SK-N-SH (cell line): ENCODE measurements at regions not wholly inside any gene's neighbourhood (a gene's known extent, or its start where the extent isn't known, plus 50 kb on each side); places are given as distances from the start of the nearest gene placed in this dataset.

ENCODE experiments used
- CTCF ChIA-PET: fragments of 300-600, 350-600 bp; formaldehyde crosslinking; extraction: SDS; loops from one replicate; lab custom pipeline; 2021; lab: Yijun Ruan, JAX
- POLR2A ChIA-PET: fragments of 350-600 bp; sonication (Branson Sonifier 250); formaldehyde crosslinking; extraction: SDS; loops from one replicate; lab custom pipeline; 2020; ENCODE audit warnings: antibody characterized with exemption, inconsistent platforms; lab: Yijun Ruan, JAX
- DNase-seq: peaks from one replicate; pipeline ENCODE4 v3.0.0; 2012
- H2AFZ ChIP-seq: fragments of 200-600 bp; sonication (generic); 2 replicates; pipeline ENCODE4 v1.8.1; 2016; ENCODE audit warnings: antibody characterized with exemption, mild to moderate bottlenecking, low read depth
- H3F3A ChIP-seq: fragments of 200-600 bp; sonication (generic); replicated peaks from 2 replicates; pipeline ENCODE3; 2016; ENCODE audit warnings: antibody characterized with exemption, mild to moderate bottlenecking; ENCODE audit not compliant: insufficient read depth
- H3K27ac ChIP-seq, 2 experiments: fragments of 200-500 bp in 1 of 2; fragments of 200-600 bp in 1 of 2; sonication (Bioruptor generic) in 1 of 2; sonication (generic), shearing (Covaris generic) in 1 of 2; 2 replicates each; pipeline versions ENCODE4 v1.5.1 to v1.6.1; 2014 to 2016; ENCODE audit warnings: low read depth in 2 of 2, inconsistent platforms in 1 of 2, low read length in 1 of 2, mild to moderate bottlenecking in 1 of 2, mixed read lengths in 1 of 2
- H3K27me3 ChIP-seq: fragments of 200-600 bp; sonication (generic), shearing (Covaris generic); 2 replicates; pipeline ENCODE4 v1.6.1; 2016; ENCODE audit warnings: mixed run types; ENCODE audit not compliant: insufficient read depth
- H3K36me3 ChIP-seq, 2 experiments: fragments of 200-500 bp in 1 of 2; fragments of 200-600 bp in 1 of 2; sonication (Bioruptor generic) in 1 of 2; sonication (generic) in 1 of 2; replicated peaks in 1 of 2; 2 replicates each; pipeline versions ENCODE3 to v1.5.1; 2014 to 2016; ENCODE audit warnings: low read length in 1 of 2, mild to moderate bottlenecking in 1 of 2; ENCODE audit not compliant: insufficient read depth in 2 of 2, control insufficient read depth in 1 of 2
- H3K4me1 ChIP-seq, 2 experiments: fragments of 200-500 bp in 1 of 2; fragments of 200-600 bp in 1 of 2; sonication (Bioruptor generic) in 1 of 2; sonication (generic), shearing (Covaris generic) in 1 of 2; 2 replicates each; pipeline versions ENCODE4 v1.5.1 to v1.6.1; 2014 to 2016; ENCODE audit warnings: low read depth in 1 of 2, low read length in 1 of 2, mixed run types in 1 of 2; ENCODE audit not compliant: insufficient read depth in 2 of 2, control insufficient read depth in 1 of 2
- H3K4me2 ChIP-seq: fragments of 200-600 bp; sonication (generic), shearing (Covaris generic); 2 replicates; pipeline ENCODE4 v1.6.1; 2017; ENCODE audit warnings: mixed run types
- H3K4me3 ChIP-seq, 2 experiments: fragments of 200-500 bp in 1 of 2; fragments of 200-600 bp in 1 of 2; sonication (Bioruptor generic) in 1 of 2; sonication (generic), shearing (Covaris generic) in 1 of 2; 2 replicates each; pipeline versions ENCODE4 v1.5.1 to v1.8.1; 2014 to 2016; ENCODE audit warnings: low read depth in 2 of 2, inconsistent platforms in 1 of 2, low read length in 1 of 2, mild to moderate bottlenecking in 1 of 2, mixed read lengths in 1 of 2, moderate library complexity in 1 of 2
- H3K79me2 ChIP-seq: fragments of 200-600 bp; sonication (generic); 2 replicates; pipeline ENCODE4 v1.8.1; 2017; ENCODE audit warnings: mild to moderate bottlenecking; ENCODE audit not compliant: insufficient read depth
- H3K9ac ChIP-seq: fragments of 200-600 bp; sonication (generic); 2 replicates; pipeline ENCODE4 v1.6.1; 2017; ENCODE audit warnings: mixed run types
- H3K9me2 ChIP-seq: fragments of 200-600 bp; sonication (generic); 2 replicates; pipeline ENCODE4 v1.6.1; 2017; ENCODE audit warnings: mixed run types
- H3K9me3 ChIP-seq: fragments of 200-600 bp; sonication (generic); 2 replicates; pipeline ENCODE4 v1.6.1; 2017; ENCODE audit warnings: mixed run types, mild to moderate bottlenecking, moderate library complexity
- H4K20me1 ChIP-seq: fragments of 200-600 bp; sonication (generic); 2 replicates; pipeline ENCODE4 v1.6.1; 2017; ENCODE audit warnings: mild to moderate bottlenecking, mixed run types; ENCODE audit not compliant: insufficient read depth
- CHD2 ChIP-seq: fragments of 150-350 bp; IDR thresholded peaks from 2 replicates; pipeline ENCODE4 v1.6.1; 2018; ENCODE audit warnings: low read length; ENCODE audit not compliant: partially characterized antibody
- ELF1 ChIP-seq: IDR thresholded peaks from 2 replicates; pipeline ENCODE4 v1.4.0; 2012
- EZH2phosphoT487 ChIP-seq: fragments of 200-600 bp; sonication (generic); IDR thresholded peaks from 2 replicates; pipeline ENCODE4 v1.6.1; 2017; ENCODE audit warnings: low read depth, mixed run types, mild to moderate bottlenecking, antibody characterized with exemption, moderate library complexity, borderline replicate concordance
- GABPA ChIP-seq: IDR thresholded peaks from 2 replicates; pipeline ENCODE4 v1.4.0; 2012; ENCODE audit warnings: low read depth, mild to moderate bottlenecking
- JUND ChIP-seq: IDR thresholded peaks from 2 replicates; pipeline ENCODE4 v1.4.0; 2012
- MEF2A ChIP-seq: IDR thresholded peaks from 2 replicates; pipeline ENCODE4 v1.4.0; 2012; ENCODE audit warnings: low read depth, borderline replicate concordance
- MXI1 ChIP-seq: IDR thresholded peaks from 2 replicates; pipeline ENCODE4 v1.6.1; 2012; ENCODE audit warnings: mild to moderate bottlenecking, low read depth, low read length, improper control_type of control experiment
- RCOR1 ChIP-seq: fragments of 150-350 bp; IDR thresholded peaks from 2 replicates; pipeline ENCODE4 v1.6.1; 2017; ENCODE audit warnings: antibody characterized with exemption, low read length
- TAF1 ChIP-seq: IDR thresholded peaks from 2 replicates; pipeline ENCODE4 v1.6.1; 2012; ENCODE audit warnings: low read depth, mild to moderate bottlenecking, low read length, moderate library complexity, borderline replicate concordance
- WGBS: methylation state at CpG from one replicate; pipeline ENCODE4 v1.1.6; 2017; ENCODE audit warnings: low lambda C conversion rate; 5-methylcytosine and 5-hydroxymethylcytosine counted together
- TF ChIP-seq, protein P1 (sequence below): IDR thresholded peaks from 2 replicates; pipeline ENCODE4 v1.6.1; 2012; ENCODE audit warnings: mild to moderate bottlenecking, low read depth, low read length, moderate library complexity
- TF ChIP-seq, protein P2 (sequence below): fragments of 150-350 bp; IDR thresholded peaks from 2 replicates; pipeline ENCODE4 v1.6.1; 2016; ENCODE audit warnings: mild to moderate bottlenecking, low read depth, low read length
- TF ChIP-seq, protein P3 (sequence below): fragments of 200-600 bp; sonication (generic); IDR thresholded peaks from 2 replicates; pipeline ENCODE4 v1.6.1; 2017; ENCODE audit warnings: antibody characterized with exemption, mild to moderate bottlenecking, moderate library complexity
- TF ChIP-seq, protein P4 (sequence below): IDR thresholded peaks from 2 replicates; pipeline ENCODE4 v1.4.0; 2012; ENCODE audit warnings: low read depth, borderline replicate concordance

DNA sequence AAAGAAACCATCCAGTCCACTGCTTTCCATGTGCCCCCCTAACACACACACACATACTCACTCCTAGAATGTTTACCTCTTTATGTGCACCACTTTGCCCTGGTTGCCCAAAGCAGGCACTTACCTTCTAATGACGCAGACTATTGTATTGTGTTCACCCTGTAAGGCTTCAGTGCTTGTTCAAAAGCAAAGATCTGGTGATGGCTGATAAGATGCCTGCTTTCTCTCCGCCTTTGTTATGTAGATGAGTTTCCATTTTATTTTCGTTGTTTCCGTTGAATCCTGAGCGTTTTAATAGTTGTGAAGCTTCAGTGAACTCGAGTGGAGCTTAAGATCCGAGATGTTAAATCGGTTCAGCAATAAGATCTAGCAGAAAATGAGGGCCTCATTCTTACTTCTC lies 452.7 kb downstream of the TMEM114 start:
- Histone ChIP-seq H3K9me2 (no peaks in the 10 kb centered on the region), H3K36me3 (no peaks in the 10 kb centered on the region), H3K9me3 (no peaks in the 10 kb centered on the region), H3K4me2 (no peak overlapping the region), H4K20me1 (no peaks in the 10 kb centered on the region), H3F3A (no peaks in the 10 kb centered on the region), H3K9ac (no peak overlapping the region), H3K4me3 (no peak overlapping the region), H3K79me2 (no peaks in the 10 kb centered on the region), H3K4me1 (no peaks in the 10 kb centered on the region), H3K27me3 (no peaks in the 10 kb centered on the region), H2AFZ (no peak overlapping the region), H3K27ac (no peak overlapping the region)
- WGBS, result 14% methylated on average over 8 of the region's 8 CpGs
- TF ChIP-seq, protein P1, sequence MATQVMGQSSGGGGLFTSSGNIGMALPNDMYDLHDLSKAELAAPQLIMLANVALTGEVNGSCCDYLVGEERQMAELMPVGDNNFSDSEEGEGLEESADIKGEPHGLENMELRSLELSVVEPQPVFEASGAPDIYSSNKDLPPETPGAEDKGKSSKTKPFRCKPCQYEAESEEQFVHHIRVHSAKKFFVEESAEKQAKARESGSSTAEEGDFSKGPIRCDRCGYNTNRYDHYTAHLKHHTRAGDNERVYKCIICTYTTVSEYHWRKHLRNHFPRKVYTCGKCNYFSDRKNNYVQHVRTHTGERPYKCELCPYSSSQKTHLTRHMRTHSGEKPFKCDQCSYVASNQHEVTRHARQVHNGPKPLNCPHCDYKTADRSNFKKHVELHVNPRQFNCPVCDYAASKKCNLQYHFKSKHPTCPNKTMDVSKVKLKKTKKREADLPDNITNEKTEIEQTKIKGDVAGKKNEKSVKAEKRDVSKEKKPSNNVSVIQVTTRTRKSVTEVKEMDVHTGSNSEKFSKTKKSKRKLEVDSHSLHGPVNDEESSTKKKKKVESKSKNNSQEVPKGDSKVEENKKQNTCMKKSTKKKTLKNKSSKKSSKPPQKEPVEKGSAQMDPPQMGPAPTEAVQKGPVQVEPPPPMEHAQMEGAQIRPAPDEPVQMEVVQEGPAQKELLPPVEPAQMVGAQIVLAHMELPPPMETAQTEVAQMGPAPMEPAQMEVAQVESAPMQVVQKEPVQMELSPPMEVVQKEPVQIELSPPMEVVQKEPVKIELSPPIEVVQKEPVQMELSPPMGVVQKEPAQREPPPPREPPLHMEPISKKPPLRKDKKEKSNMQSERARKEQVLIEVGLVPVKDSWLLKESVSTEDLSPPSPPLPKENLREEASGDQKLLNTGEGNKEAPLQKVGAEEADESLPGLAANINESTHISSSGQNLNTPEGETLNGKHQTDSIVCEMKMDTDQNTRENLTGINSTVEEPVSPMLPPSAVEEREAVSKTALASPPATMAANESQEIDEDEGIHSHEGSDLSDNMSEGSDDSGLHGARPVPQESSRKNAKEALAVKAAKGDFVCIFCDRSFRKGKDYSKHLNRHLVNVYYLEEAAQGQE, result no peak
- TF ChIP-seq MXI1, result no peak
- ChIA-PET POLR2A (no interaction called here), CTCF (interaction anchor here (0.9 kb wide), 1 partner anchor 12 kb away, joined by 3 read pairs; no protein-coding TSS in a partner anchor)
- DNase-seq, result no peak

DNA sequence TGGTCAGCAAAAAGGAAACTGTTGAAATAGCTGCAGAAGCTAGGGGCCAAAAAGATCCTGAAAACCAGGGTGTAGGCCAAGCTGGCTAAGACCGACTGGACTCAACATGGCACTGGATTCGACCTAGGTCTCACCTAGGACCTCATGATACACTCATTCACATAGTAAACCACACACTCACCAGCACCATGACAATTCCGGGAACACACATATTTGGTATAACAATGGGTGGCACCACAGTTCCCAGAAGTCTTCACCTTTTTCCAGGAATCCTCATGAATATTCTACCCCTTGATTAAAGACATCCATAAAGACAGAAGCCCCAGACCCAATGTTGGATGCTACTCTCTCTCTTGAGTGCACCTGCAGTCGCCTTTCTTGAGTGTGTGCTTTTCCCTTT lies 460.1 kb downstream of the TMEM114 start:
- 2% methylated on average over 4 of the region's 4 CpGs for WGBS
- CTCF ChIA-PET, result interaction anchor here (1.6 kb wide), 1 partner anchor 24 kb away, joined by 3 read pairs; no protein-coding TSS in a partner anchor

More for the DNA sequence above, 460.1 kb downstream of the TMEM114 start:
- no peak overlapping the region for H2AFZ ChIP-seq
- no peak overlapping the region for H3K4me3 ChIP-seq
- no peaks in the 10 kb centered on the region for H3K9me2 ChIP-seq
- H3F3A ChIP-seq, result no peaks in the 10 kb centered on the region
- no peak overlapping the region for H3K27ac ChIP-seq
- H3K36me3 ChIP-seq, result no peaks in the 10 kb centered on the region
- H3K4me2 ChIP-seq, result no peak overlapping the region
- H3K79me2 ChIP-seq, result no peaks in the 10 kb centered on the region
- no peaks in the 10 kb centered on the region for H3K27me3 ChIP-seq
- no peaks in the 10 kb centered on the region for H3K4me1 ChIP-seq
- no peak for DNase-seq
- POLR2A ChIA-PET, result no interaction called here
- TF ChIP-seq, protein P2, sequence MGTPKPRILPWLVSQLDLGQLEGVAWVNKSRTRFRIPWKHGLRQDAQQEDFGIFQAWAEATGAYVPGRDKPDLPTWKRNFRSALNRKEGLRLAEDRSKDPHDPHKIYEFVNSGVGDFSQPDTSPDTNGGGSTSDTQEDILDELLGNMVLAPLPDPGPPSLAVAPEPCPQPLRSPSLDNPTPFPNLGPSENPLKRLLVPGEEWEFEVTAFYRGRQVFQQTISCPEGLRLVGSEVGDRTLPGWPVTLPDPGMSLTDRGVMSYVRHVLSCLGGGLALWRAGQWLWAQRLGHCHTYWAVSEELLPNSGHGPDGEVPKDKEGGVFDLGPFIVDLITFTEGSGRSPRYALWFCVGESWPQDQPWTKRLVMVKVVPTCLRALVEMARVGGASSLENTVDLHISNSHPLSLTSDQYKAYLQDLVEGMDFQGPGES, result no peak
- TF ChIP-seq CHD2 (no peak), TAF1 (no peak), EZH2phosphoT487 (no peak), JUND (no peak), GABPA (no peak), RCOR1 (no peak), MEF2A (no peak), ELF1 (no peak)
- TF ChIP-seq, protein P1, result no peak
- TF ChIP-seq, protein P3, sequence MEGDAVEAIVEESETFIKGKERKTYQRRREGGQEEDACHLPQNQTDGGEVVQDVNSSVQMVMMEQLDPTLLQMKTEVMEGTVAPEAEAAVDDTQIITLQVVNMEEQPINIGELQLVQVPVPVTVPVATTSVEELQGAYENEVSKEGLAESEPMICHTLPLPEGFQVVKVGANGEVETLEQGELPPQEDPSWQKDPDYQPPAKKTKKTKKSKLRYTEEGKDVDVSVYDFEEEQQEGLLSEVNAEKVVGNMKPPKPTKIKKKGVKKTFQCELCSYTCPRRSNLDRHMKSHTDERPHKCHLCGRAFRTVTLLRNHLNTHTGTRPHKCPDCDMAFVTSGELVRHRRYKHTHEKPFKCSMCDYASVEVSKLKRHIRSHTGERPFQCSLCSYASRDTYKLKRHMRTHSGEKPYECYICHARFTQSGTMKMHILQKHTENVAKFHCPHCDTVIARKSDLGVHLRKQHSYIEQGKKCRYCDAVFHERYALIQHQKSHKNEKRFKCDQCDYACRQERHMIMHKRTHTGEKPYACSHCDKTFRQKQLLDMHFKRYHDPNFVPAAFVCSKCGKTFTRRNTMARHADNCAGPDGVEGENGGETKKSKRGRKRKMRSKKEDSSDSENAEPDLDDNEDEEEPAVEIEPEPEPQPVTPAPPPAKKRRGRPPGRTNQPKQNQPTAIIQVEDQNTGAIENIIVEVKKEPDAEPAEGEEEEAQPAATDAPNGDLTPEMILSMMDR, result no peak
- TF ChIP-seq, protein P4, sequence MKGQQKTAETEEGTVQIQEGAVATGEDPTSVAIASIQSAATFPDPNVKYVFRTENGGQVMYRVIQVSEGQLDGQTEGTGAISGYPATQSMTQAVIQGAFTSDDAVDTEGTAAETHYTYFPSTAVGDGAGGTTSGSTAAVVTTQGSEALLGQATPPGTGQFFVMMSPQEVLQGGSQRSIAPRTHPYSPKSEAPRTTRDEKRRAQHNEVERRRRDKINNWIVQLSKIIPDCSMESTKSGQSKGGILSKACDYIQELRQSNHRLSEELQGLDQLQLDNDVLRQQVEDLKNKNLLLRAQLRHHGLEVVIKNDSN, result no peak
- H4K20me1 ChIP-seq, result no peaks in the 10 kb centered on the region
- no peak overlapping the region for H3K9ac ChIP-seq
- no peaks in the 10 kb centered on the region for H3K9me3 ChIP-seq
